ENCODE measurements at regions not wholly inside any gene's neighbourhood (a gene's known extent, or its start where the extent isn't known, plus 50 kb on each side); places are given as distances from the start of the nearest gene placed in this dataset.

DNA sequence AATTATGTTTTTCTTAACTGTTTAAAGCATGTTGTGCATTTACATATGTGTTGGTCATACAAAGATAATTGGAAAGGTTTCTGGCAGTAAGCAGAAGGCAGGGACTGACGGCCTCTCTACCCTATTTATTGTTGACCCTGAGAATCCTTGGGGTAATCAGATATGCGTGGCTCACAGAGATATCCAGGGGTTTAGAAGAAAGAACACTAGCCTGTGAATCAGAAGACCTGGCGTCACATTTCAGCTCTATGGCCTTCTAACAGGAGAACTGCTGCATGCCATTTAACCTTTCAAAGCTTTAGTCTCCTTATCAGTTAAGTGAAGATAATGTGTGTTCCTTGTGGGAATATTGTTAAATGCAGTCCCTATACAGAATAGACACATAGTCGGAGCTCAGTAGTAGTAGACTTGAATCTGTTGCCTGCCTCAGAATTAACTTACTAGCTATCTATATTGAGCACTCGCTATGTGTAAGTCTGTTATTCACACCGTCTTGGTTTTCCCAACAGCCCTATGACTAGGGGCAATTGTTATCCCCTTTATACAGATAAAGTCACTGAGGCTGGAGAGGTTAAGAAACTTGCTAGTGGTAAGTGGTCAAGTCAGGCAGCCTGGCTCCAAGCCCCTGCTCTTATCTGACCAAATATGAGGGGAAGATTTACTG is 129.6 kb upstream of the ANKRD1 start:
- no peak overlapping the region for H3K4me2 ChIP-seq
- H2AFZ ChIP-seq (ENCODE audit: low read depth): no peak overlapping the region
- no peak overlapping the region for H3K4me3 ChIP-seq (ENCODE audit: low read depth in 2 of 2, low read length in 1 of 2)
- no peaks in the 10 kb centered on the region for H4K20me1 ChIP-seq (ENCODE audit: insufficient read depth)
- no peaks in the 10 kb centered on the region for H3K79me2 ChIP-seq (ENCODE audit: insufficient read depth)
- no peak for DNase-seq
- no peaks in the 10 kb centered on the region; a peak in 1 of 4 replicates for H3K4me1 ChIP-seq (ENCODE audit: control insufficient read depth in 1 of 2, insufficient read depth in 2 of 2, low read depth in 1 of 2, low read length in 1 of 2)
- no peaks in the 10 kb centered on the region for H3K9me3 ChIP-seq
- H3K9ac ChIP-seq: no peak overlapping the region
- no peaks in the 10 kb centered on the region for H3K9me2 ChIP-seq
- POLR2A ChIA-PET: no interaction called here
- no peaks in the 10 kb centered on the region for H3K27me3 ChIP-seq (ENCODE audit: insufficient read depth)
- no peak overlapping the region for H3K27ac ChIP-seq (ENCODE audit: low read depth in 2 of 2, low read length in 1 of 2)
- CTCF ChIA-PET: interaction anchor here (0.9 to 1.7 kb wide), 6 partner anchors 8 to 201 kb away, joined by 3 to 13 read pairs (median 4); no protein-coding TSS in a partner anchor
- H3F3A ChIP-seq (replicated peaks; ENCODE audit: insufficient read depth): no peaks in the 10 kb centered on the region
- no peaks in the 10 kb centered on the region for H3K36me3 ChIP-seq (replicated peaks in 1 of 2; ENCODE audit: control insufficient read depth in 1 of 2, insufficient read depth in 2 of 2, low read length in 1 of 2)
- 93% methylated on average over 6 of the region's 6 CpGs for WGBS (ENCODE audit: low lambda C conversion rate)
- TF ChIP-seq, protein P1, sequence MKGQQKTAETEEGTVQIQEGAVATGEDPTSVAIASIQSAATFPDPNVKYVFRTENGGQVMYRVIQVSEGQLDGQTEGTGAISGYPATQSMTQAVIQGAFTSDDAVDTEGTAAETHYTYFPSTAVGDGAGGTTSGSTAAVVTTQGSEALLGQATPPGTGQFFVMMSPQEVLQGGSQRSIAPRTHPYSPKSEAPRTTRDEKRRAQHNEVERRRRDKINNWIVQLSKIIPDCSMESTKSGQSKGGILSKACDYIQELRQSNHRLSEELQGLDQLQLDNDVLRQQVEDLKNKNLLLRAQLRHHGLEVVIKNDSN (IDR thresholded peaks at IDR 0.05; ENCODE audit: borderline replicate concordance, low read depth): no peak
- TF ChIP-seq FOXJ3 (CRISPR knock-in tag; IDR thresholded peaks at IDR 0.05) (no peak), IRF3 (IDR thresholded peaks at IDR 0.05; ENCODE audit: low read depth, low read length) (no peak), SMC3 (IDR thresholded peaks at IDR 0.05; ENCODE audit: low read depth, low read length) (no peak), NFIC (IDR thresholded peaks at IDR 0.05; ENCODE audit: borderline replicate concordance) (no peak), GATA2 (CRISPR knock-in tag; IDR thresholded peaks at IDR 0.05) (no peak)
- TF ChIP-seq, protein P2, sequence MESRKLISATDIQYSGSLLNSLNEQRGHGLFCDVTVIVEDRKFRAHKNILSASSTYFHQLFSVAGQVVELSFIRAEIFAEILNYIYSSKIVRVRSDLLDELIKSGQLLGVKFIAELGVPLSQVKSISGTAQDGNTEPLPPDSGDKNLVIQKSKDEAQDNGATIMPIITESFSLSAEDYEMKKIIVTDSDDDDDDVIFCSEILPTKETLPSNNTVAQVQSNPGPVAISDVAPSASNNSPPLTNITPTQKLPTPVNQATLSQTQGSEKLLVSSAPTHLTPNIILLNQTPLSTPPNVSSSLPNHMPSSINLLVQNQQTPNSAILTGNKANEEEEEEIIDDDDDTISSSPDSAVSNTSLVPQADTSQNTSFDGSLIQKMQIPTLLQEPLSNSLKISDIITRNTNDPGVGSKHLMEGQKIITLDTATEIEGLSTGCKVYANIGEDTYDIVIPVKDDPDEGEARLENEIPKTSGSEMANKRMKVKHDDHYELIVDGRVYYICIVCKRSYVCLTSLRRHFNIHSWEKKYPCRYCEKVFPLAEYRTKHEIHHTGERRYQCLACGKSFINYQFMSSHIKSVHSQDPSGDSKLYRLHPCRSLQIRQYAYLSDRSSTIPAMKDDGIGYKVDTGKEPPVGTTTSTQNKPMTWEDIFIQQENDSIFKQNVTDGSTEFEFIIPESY (IDR thresholded peaks at IDR 0.05; ENCODE audit: borderline replicate concordance, low read depth): no peak

DNA sequence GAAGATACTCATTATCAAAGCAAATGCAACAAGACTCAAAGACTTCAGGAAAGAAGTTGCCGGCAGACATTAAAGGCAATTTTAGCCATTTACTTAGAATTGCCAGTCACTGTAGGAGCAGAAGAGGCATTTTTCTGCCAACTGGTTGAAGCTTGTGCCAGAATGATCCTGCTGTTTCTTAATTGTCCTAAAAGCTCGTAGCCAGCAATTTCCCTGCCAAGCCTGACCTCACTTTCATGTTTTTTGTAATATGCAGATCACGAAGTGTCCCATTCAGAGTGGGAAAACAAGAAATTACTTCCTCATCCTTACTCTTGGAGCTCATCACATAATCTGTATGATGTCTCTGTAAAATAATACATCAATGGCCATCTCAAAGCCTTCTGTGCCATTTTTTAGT is 130.9 kb upstream of the ANKRD1 start:
- no peak overlapping the region for H3K4me3 ChIP-seq (ENCODE audit: low read depth in 2 of 2, low read length in 1 of 2)
- H3K36me3 ChIP-seq (replicated peaks in 1 of 2; ENCODE audit: control insufficient read depth in 1 of 2, insufficient read depth in 2 of 2, low read length in 1 of 2): no peaks in the 10 kb centered on the region
- H3K27me3 ChIP-seq (ENCODE audit: insufficient read depth): no peaks in the 10 kb centered on the region
- no peak overlapping the region for H3K9ac ChIP-seq
- no peaks in the 10 kb centered on the region for H3K79me2 ChIP-seq (ENCODE audit: insufficient read depth)
- DNase-seq: no peak
- POLR2A ChIA-PET: no interaction called here
- H3K9me3 ChIP-seq: no peaks in the 10 kb centered on the region
- H4K20me1 ChIP-seq (ENCODE audit: insufficient read depth): no peaks in the 10 kb centered on the region
- H3K27ac ChIP-seq (ENCODE audit: low read depth in 2 of 2, low read length in 1 of 2): no peak overlapping the region
- no peak overlapping the region for H2AFZ ChIP-seq (ENCODE audit: low read depth)
- no peaks in the 10 kb centered on the region for H3K9me2 ChIP-seq
- no peaks in the 10 kb centered on the region; a peak in 1 of 4 replicates for H3K4me1 ChIP-seq (ENCODE audit: control insufficient read depth in 1 of 2, insufficient read depth in 2 of 2, low read depth in 1 of 2, low read length in 1 of 2)
- H3F3A ChIP-seq (replicated peaks; ENCODE audit: insufficient read depth): no peaks in the 10 kb centered on the region
- 63% methylated on average over 3 of the region's 3 CpGs for WGBS (ENCODE audit: low lambda C conversion rate)
- H3K4me2 ChIP-seq: no peak overlapping the region
- TF ChIP-seq RXRA (IDR thresholded peaks at IDR 0.05; ENCODE audit: borderline replicate concordance, low read depth) (no peak), RCOR1 (IDR thresholded peaks at IDR 0.05; ENCODE audit: low read length) (no peak), YY1 (IDR thresholded peaks at IDR 0.05; ENCODE audit: low read depth) (no peak), EZH2phosphoT487 (IDR thresholded peaks at IDR 0.05; ENCODE audit: borderline replicate concordance, low read depth) (no peak), GABPA (IDR thresholded peaks at IDR 0.05; ENCODE audit: low read depth) (no peak), MXI1 (IDR thresholded peaks at IDR 0.05; ENCODE audit: low read depth, low read length) (no peak), EP300 (IDR thresholded peaks at IDR 0.05; ENCODE audit: borderline replicate concordance in 1 of 2, low read depth in 1 of 2, low read length in 1 of 2) (no peak)
- TF ChIP-seq, protein P3, sequence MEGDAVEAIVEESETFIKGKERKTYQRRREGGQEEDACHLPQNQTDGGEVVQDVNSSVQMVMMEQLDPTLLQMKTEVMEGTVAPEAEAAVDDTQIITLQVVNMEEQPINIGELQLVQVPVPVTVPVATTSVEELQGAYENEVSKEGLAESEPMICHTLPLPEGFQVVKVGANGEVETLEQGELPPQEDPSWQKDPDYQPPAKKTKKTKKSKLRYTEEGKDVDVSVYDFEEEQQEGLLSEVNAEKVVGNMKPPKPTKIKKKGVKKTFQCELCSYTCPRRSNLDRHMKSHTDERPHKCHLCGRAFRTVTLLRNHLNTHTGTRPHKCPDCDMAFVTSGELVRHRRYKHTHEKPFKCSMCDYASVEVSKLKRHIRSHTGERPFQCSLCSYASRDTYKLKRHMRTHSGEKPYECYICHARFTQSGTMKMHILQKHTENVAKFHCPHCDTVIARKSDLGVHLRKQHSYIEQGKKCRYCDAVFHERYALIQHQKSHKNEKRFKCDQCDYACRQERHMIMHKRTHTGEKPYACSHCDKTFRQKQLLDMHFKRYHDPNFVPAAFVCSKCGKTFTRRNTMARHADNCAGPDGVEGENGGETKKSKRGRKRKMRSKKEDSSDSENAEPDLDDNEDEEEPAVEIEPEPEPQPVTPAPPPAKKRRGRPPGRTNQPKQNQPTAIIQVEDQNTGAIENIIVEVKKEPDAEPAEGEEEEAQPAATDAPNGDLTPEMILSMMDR (IDR thresholded peaks at IDR 0.05): no peak
- CTCF ChIA-PET: interaction anchor here (0.9 to 1.7 kb wide), 3 partner anchors 9 to 199 kb away, joined by 3 to 13 read pairs (median 4); no protein-coding TSS in a partner anchor

All from SK-N-SH (cell line).